DMS114 treated with DMSO at 0.1 percent for 48 hours (cell line): ENCODE measurements at regions not wholly inside any gene's neighbourhood (a gene's known extent, or its start where the extent isn't known, plus 50 kb on each side); places are given as distances from the start of the nearest gene placed in this dataset.

ENCODE experiments used
- DNase-seq: peaks from one replicate; lab custom pipeline; 2025; ENCODE audit not compliant: unreplicated experiment; lab: John Stamatoyannopoulos, UW

GRCh38 chr10:59079386-59080226, 96.8 kb upstream of the PHYHIPL start:
- no peak for DNase-seq

GRCh38 chr10:59082249-59082648, 94.2 kb upstream of the PHYHIPL start:
- no peak for DNase-seq

GRCh38 chr10:59085054-59085453, 91.4 kb upstream of the PHYHIPL start:
- DNase-seq, result no peak

GRCh38 chr10:59085711-59086502, 90.5 kb upstream of the PHYHIPL start:
- no peak for DNase-seq

GRCh38 chr10:59087486-59087885, 89.0 kb upstream of the PHYHIPL start:
- DNase-seq, result no peak

- no peak for DNase-seq
Observed at GRCh38 chr10:59088912-59089573, 87.4 kb upstream of the PHYHIPL start.

- no peak for DNase-seq
Observed at GRCh38 chr10:59090817-59091622, 85.4 kb upstream of the PHYHIPL start.

- no peak for DNase-seq
Observed at GRCh38 chr10:59093461-59093860, 83.0 kb upstream of the PHYHIPL start.

- DNase-seq, result no peak
Observed at GRCh38 chr10:59096631-59097030, 79.8 kb upstream of the PHYHIPL start.

- DNase-seq, result no peak
Observed at GRCh38 chr10:59098387-59098786, 78.1 kb upstream of the PHYHIPL start.

- DNase-seq, result no peak
Observed at GRCh38 chr10:59098831-59099452, 77.5 kb upstream of the PHYHIPL start.

GRCh38 chr10:59099481-59099880, 77.0 kb upstream of the PHYHIPL start:
- no peak for DNase-seq

GRCh38 chr10:59102394-59102793, 74.0 kb upstream of the PHYHIPL start:
- DNase-seq, result no peak

- no peak for DNase-seq
Observed at GRCh38 chr10:59104186-59104585, 72.3 kb upstream of the PHYHIPL start.

- DNase-seq, result no peak
Observed at GRCh38 chr10:59106441-59106840, 70.0 kb upstream of the PHYHIPL start.

GRCh38 chr10:59107147-59107546, 69.3 kb upstream of the PHYHIPL start:
- DNase-seq, result no peak

- DNase-seq, result no peak
Observed at GRCh38 chr10:59108296-59108870, 68.1 kb upstream of the PHYHIPL start.

- no peak for DNase-seq
Observed at GRCh38 chr10:59108886-59109288, 67.6 kb upstream of the PHYHIPL start.

GRCh38 chr10:59109826-59110225, 66.6 kb upstream of the PHYHIPL start:
- no peak for DNase-seq

- DNase-seq, result no peak
Observed at GRCh38 chr10:59124187-59124586, 52.3 kb upstream of the PHYHIPL start.
